PC-3 (cell line): ENCODE measurements at regions not wholly inside any gene's neighbourhood (a gene's known extent, or its start where the extent isn't known, plus 50 kb on each side); places are given as distances from the start of the nearest gene placed in this dataset.

Source experiments
- EZH2 ChIP-seq: fragments of 300-600 bp; sonication (generic); IDR thresholded peaks from one replicate; pipeline ENCODE4 v1.6.1; 2017; ENCODE audit warnings: antibody characterized with exemption, mild to moderate bottlenecking, low read length; ENCODE audit not compliant: unreplicated experiment
- EZH2phosphoT487 ChIP-seq: fragments of 300-600 bp; sonication (generic); IDR thresholded peaks from 2 replicates; pipeline ENCODE4 v1.6.1; 2018; ENCODE audit warnings: mild to moderate bottlenecking, antibody characterized with exemption, low read length, borderline replicate concordance
- TF ChIP-seq, protein P1 (sequence below): fragments of 300-600 bp; sonication (generic); conservative IDR thresholded peaks from 2 replicates; pipeline ENCODE4 v1.5.1; 2017; ENCODE audit warnings: antibody characterized with exemption, low read depth, mild to moderate bottlenecking, low read length

DNA sequence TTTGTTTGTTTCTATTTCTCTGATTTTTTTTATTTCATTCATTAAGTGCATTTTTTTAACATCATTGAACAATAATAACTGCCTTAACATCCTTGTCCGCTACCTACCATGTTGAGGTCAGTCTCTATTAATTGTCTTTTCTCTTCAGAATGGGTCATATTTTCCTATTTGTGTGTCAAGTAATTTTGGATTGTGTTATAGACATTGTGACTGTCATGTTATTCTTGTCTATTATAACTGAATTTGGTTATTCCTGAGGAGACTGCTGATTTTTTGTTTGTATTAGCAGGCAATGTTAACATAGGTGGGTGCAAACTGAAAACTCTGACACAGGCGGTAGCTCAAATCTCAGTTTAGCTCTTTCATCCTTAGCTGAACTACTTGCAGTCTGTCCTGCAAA, 169.9 kb downstream of the DICER1 start:
- TF ChIP-seq, protein P1, sequence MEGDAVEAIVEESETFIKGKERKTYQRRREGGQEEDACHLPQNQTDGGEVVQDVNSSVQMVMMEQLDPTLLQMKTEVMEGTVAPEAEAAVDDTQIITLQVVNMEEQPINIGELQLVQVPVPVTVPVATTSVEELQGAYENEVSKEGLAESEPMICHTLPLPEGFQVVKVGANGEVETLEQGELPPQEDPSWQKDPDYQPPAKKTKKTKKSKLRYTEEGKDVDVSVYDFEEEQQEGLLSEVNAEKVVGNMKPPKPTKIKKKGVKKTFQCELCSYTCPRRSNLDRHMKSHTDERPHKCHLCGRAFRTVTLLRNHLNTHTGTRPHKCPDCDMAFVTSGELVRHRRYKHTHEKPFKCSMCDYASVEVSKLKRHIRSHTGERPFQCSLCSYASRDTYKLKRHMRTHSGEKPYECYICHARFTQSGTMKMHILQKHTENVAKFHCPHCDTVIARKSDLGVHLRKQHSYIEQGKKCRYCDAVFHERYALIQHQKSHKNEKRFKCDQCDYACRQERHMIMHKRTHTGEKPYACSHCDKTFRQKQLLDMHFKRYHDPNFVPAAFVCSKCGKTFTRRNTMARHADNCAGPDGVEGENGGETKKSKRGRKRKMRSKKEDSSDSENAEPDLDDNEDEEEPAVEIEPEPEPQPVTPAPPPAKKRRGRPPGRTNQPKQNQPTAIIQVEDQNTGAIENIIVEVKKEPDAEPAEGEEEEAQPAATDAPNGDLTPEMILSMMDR: no peak
- TF ChIP-seq EZH2 (no peak), EZH2phosphoT487 (no peak)
